ENCODE measurements at regions not wholly inside any gene's neighbourhood (a gene's known extent, or its start where the extent isn't known, plus 50 kb on each side); places are given as distances from the start of the nearest gene placed in this dataset.

GRCh38 chr5:91598216-91598615 lies 215.1 kb upstream of the ARRDC3 start:
- H3K36me3 Mint-ChIP-seq (ENCODE audit: low read depth), result no peaks in the 10 kb centered on the region; the same call in 2 of the 3 replicates
- no peak overlapping the region; the same call in 1 of the 2 replicates for H3K27ac Mint-ChIP-seq

GRCh38 chr5:91595424-91595823 lies 212.3 kb upstream of the ARRDC3 start:
- TF ChIP-seq STAT1 (IDR thresholded peaks at IDR 0.05; ENCODE audit: unreplicated experiment), result no peak
- TF ChIP-seq EZH2 (IDR thresholded peaks at IDR 0.05; ENCODE audit: low read depth, unreplicated experiment), result no peak
- no peak for TF ChIP-seq CREB1 (CRISPR knock-in tag; IDR thresholded peaks at IDR 0.05; ENCODE audit: low read depth)
- TF ChIP-seq EZH2phosphoT487 (IDR thresholded peaks at IDR 0.05; ENCODE audit: unreplicated experiment), result no peak
- TF ChIP-seq ZNF331 (CRISPR knock-in tag; IDR thresholded peaks at IDR 0.05; ENCODE audit: low read depth), result no peak
- TF ChIP-seq, protein P1, sequence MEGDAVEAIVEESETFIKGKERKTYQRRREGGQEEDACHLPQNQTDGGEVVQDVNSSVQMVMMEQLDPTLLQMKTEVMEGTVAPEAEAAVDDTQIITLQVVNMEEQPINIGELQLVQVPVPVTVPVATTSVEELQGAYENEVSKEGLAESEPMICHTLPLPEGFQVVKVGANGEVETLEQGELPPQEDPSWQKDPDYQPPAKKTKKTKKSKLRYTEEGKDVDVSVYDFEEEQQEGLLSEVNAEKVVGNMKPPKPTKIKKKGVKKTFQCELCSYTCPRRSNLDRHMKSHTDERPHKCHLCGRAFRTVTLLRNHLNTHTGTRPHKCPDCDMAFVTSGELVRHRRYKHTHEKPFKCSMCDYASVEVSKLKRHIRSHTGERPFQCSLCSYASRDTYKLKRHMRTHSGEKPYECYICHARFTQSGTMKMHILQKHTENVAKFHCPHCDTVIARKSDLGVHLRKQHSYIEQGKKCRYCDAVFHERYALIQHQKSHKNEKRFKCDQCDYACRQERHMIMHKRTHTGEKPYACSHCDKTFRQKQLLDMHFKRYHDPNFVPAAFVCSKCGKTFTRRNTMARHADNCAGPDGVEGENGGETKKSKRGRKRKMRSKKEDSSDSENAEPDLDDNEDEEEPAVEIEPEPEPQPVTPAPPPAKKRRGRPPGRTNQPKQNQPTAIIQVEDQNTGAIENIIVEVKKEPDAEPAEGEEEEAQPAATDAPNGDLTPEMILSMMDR (conservative IDR thresholded peaks at IDR 0.05; ENCODE audit: low read depth in 2 of 2), result no peak
- no peak for TF ChIP-seq JUNB (IDR thresholded peaks at IDR 0.05; ENCODE audit: unreplicated experiment)
- no peak overlapping the region for H3K27ac Mint-ChIP-seq
- H3K4me3 Mint-ChIP-seq, result no peak overlapping the region
- Histone ChIP-seq H3K36me3 (ENCODE audit: insufficient read depth) (peaks cover 8% of the 10 kb centered on the region; the same call in 1 of the 2 replicates), H2AFZ (no peak overlapping the region), H3K79me2 (replicated peaks; ENCODE audit: insufficient read depth) (no peaks in the 10 kb centered on the region), H3K27ac (ENCODE audit: low read depth) (no peak overlapping the region), H3K4me3 (no peak overlapping the region), H3K4me2 (no peak overlapping the region), H3K4me1 (ENCODE audit: insufficient read depth) (no peaks in the 10 kb centered on the region), H3K9me2 (ENCODE audit: insufficient read depth) (no peaks in the 10 kb centered on the region), H3F3A (replicated peaks; ENCODE audit: low read depth) (no peaks in the 10 kb centered on the region), H4K20me1 (replicated peaks; ENCODE audit: insufficient read depth) (no peaks in the 10 kb centered on the region), H3K27me3 (ENCODE audit: insufficient read depth) (no peaks in the 10 kb centered on the region)
- DNase-seq (ENCODE audit: low spot score) (no peak), ATAC-seq (no peak)
- H3K27me3 Mint-ChIP-seq (ENCODE audit: insufficient read depth, low read depth, poor library complexity), result peaks cover 2% of the 10 kb centered on the region
- H3K9me3 Mint-ChIP-seq, result peaks cover 48% of the 10 kb centered on the region
- no peaks in the 10 kb centered on the region for H3K4me1 Mint-ChIP-seq
- H3K36me3 Mint-ChIP-seq (ENCODE audit: low read depth), result peaks cover 20% of the 10 kb centered on the region; the same call in 2 of the 3 replicates

More at GRCh38 chr5:91598216-91598615, 215.1 kb upstream of the ARRDC3 start:
- TF ChIP-seq CREB1 (CRISPR knock-in tag; IDR thresholded peaks at IDR 0.05; ENCODE audit: low read depth), result no peak
- no peak for TF ChIP-seq EZH2 (IDR thresholded peaks at IDR 0.05; ENCODE audit: low read depth, unreplicated experiment)
- TF ChIP-seq ETS1 (IDR thresholded peaks at IDR 0.05), result no peak
- Histone ChIP-seq H3K9me2 (ENCODE audit: insufficient read depth) (no peaks in the 10 kb centered on the region), H3K27me3 (ENCODE audit: insufficient read depth) (no peaks in the 10 kb centered on the region), H3F3A (replicated peaks; ENCODE audit: low read depth) (no peaks in the 10 kb centered on the region), H3K36me3 (ENCODE audit: insufficient read depth) (0 out of 2 replicates have a peak, but pooled peaks cover 3% of the 10 kb centered on the region), H4K20me1 (replicated peaks; ENCODE audit: insufficient read depth) (no peaks in the 10 kb centered on the region), H3K4me2 (no peak overlapping the region), H3K79me2 (replicated peaks; ENCODE audit: insufficient read depth) (no peaks in the 10 kb centered on the region), H2AFZ (no peak overlapping the region), H3K4me3 (no peak overlapping the region), H3K4me1 (ENCODE audit: insufficient read depth) (no peaks in the 10 kb centered on the region), H3K27ac (ENCODE audit: low read depth) (no peak overlapping the region)
- no peaks in the 10 kb centered on the region for H3K4me1 Mint-ChIP-seq
- no peak overlapping the region for H3K4me3 Mint-ChIP-seq
- ATAC-seq (no peak), DNase-seq (ENCODE audit: low spot score) (no peak)
- H3K9me3 Mint-ChIP-seq, result peaks cover 20% of the 10 kb centered on the region
- no peaks in the 10 kb centered on the region for H3K27me3 Mint-ChIP-seq (ENCODE audit: insufficient read depth, low read depth, poor library complexity)

All from GM23338 (cell line).